GM18858 (cell line): ENCODE measurements at regions not wholly inside any gene's neighbourhood (a gene's known extent, or its start where the extent isn't known, plus 50 kb on each side); places are given as distances from the start of the nearest gene placed in this dataset.

ENCODE experiments used
- ATAC-seq: cut with Tn5 transposase; IDR thresholded peaks from one replicate; pipeline ENCODE4 v1.9.1; 2021; ENCODE audit not compliant: unreplicated experiment

GRCh38 chr6:147063469-147064031, 140.7 kb upstream of the STXBP5 start:
- ATAC-seq = no peak

- no peak for ATAC-seq
Observed at GRCh38 chr6:147065786-147066185, 138.4 kb upstream of the STXBP5 start.

GRCh38 chr6:147067184-147067583, 137.0 kb upstream of the STXBP5 start:
- no peak for ATAC-seq

- ATAC-seq = no peak
Observed at GRCh38 chr6:147071776-147072175, 132.4 kb upstream of the STXBP5 start.

- no peak for ATAC-seq
Observed at GRCh38 chr6:147075381-147075780, 128.8 kb upstream of the STXBP5 start.

- no peak for ATAC-seq
Observed at GRCh38 chr6:147077251-147077650, 127.0 kb upstream of the STXBP5 start.

- ATAC-seq = no peak
Observed at GRCh38 chr6:147078106-147078505, 126.1 kb upstream of the STXBP5 start.

- ATAC-seq = no peak
Observed at GRCh38 chr6:147078602-147079001, 125.6 kb upstream of the STXBP5 start.

GRCh38 chr6:147080225-147080624, 124.0 kb upstream of the STXBP5 start:
- no peak for ATAC-seq

GRCh38 chr6:147081076-147081609, 123.1 kb upstream of the STXBP5 start:
- no peak for ATAC-seq

- ATAC-seq = no peak
Observed at GRCh38 chr6:147087641-147088040, 116.6 kb upstream of the STXBP5 start.

- ATAC-seq = no peak
Observed at GRCh38 chr6:147088861-147089260, 115.4 kb upstream of the STXBP5 start.

- no peak for ATAC-seq
Observed at GRCh38 chr6:147095316-147095715, 108.9 kb upstream of the STXBP5 start.

- ATAC-seq = no peak
Observed at GRCh38 chr6:147099974-147100373, 104.2 kb upstream of the STXBP5 start.

- ATAC-seq = no peak
Observed at GRCh38 chr6:147103007-147103406, 101.2 kb upstream of the STXBP5 start.

GRCh38 chr6:147103694-147104093, 100.5 kb upstream of the STXBP5 start:
- no peak for ATAC-seq

GRCh38 chr6:147105786-147106185, 98.4 kb upstream of the STXBP5 start:
- no peak for ATAC-seq

GRCh38 chr6:147106759-147107401, 97.3 kb upstream of the STXBP5 start:
- no peak for ATAC-seq

- ATAC-seq = no peak
Observed at GRCh38 chr6:147108259-147108910, 95.8 kb upstream of the STXBP5 start.

- no peak for ATAC-seq
Observed at GRCh38 chr6:147109707-147110106, 94.5 kb upstream of the STXBP5 start.

GRCh38 chr6:147116056-147116455, 88.2 kb upstream of the STXBP5 start:
- no peak for ATAC-seq

GRCh38 chr6:147117011-147117410, 87.2 kb upstream of the STXBP5 start:
- no peak for ATAC-seq
